IPS-18c (cell line): ENCODE measurements at regions not wholly inside any gene's neighbourhood (a gene's known extent, or its start where the extent isn't known, plus 50 kb on each side); places are given as distances from the start of the nearest gene placed in this dataset.

Source experiments
- H3K4me3 ChIP-seq: 2 replicates; pipeline ENCODE4 v1.7.0; 2013; ENCODE audit warnings: low read depth, mild to moderate bottlenecking, low read length, moderate library complexity; ENCODE audit not compliant: insufficient read depth
- H3K9me3 ChIP-seq: one replicate; pipeline ENCODE4 v1.6.1; 2013; ENCODE audit warnings: mild to moderate bottlenecking, low read length, moderate library complexity; ENCODE audit not compliant: control insufficient read depth, insufficient read depth

DNA sequence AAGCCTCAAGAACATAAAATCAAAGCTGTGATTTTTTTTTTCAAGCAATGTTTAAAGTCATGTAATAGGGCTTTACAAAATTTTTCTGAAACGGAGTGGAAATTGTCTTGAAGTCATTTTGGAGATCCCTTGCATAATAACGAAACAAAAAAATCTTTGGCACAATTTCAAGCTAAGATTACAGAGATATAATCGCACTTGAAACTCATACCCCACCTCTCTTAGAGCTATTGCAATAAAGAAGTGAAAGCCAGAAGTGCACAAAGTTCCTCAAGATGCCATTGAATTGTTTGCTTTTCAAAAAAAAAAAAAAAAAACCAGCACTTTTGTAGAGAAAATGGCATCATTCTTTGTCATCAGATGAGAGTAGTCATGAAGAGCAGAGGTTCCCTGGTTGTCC is 152.3 kb downstream of the PAX3 start:
- Histone ChIP-seq H3K4me3 (no peak overlapping the region), H3K9me3 (no peaks in the 10 kb centered on the region)

DNA sequence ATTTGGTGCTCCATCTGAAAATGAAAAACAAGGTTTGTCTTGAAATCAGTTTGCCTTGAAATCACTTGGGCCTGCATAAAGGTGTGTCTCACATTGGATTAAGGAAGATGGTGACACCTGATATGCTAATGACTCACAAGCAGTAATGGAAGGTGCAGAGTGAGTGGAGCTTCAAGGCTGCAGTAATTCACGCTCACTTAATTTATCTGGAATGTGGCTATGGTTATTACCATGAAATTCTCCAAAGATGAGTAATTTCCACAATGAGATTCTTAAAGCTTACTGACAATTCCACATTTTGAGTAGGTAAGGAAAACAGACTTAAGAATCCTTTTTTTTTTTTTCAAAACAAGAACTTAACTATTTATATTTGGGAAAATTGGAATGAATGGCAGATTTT is 156.8 kb downstream of the PAX3 start:
- Histone ChIP-seq H3K9me3 (no peaks in the 10 kb centered on the region), H3K4me3 (no peak overlapping the region)

DNA sequence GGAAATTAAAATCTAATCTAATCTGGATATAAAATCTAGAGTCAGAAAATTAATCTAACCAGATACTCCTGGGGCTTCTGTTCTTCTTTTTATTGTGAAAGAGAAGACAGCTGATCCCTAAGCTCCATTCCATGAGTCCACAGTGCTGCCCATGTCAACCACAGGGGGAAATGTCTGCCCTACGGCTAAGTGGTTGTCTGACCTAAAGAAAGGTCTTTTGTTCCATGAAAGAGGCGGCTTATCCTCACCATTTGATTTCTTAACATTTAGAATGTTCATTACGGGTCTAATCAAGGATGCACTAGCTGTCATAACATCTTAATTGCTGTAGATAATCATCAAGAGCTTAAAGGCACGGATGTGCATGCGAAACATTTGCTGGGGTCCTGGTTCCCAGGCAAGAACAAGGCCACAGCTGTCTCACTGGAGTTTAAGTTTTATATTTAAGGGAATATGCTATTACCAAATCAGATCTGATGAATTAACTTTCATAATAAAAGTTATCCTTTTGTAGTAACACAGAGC is 162.6 kb downstream of the PAX3 start:
- no peak overlapping the region for H3K4me3 ChIP-seq

DNA sequence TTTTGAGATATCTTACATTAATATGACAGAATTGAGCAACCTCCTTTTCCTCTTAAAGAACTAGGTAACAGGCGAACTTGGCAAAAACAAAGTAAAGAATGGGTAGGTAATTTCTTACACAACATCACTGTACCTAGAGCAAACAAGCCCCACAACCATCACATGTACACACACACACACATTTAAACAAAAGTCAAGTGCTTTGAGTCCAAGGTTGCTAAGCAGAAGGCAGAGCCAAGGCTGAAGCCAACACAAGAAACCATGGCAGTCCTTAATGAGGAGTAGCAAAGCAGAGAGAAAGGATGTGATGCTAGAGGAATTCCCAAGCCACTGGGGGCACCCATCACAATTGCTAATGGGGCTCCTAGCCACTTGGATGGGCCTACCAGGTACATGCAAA is 164.1 kb downstream of the PAX3 start:
- Histone ChIP-seq H3K4me3 (no peak overlapping the region), H3K9me3 (no peaks in the 10 kb centered on the region)

More for the DNA sequence above, 162.6 kb downstream of the PAX3 start:
- H3K9me3 ChIP-seq = no peaks in the 10 kb centered on the region

DNA sequence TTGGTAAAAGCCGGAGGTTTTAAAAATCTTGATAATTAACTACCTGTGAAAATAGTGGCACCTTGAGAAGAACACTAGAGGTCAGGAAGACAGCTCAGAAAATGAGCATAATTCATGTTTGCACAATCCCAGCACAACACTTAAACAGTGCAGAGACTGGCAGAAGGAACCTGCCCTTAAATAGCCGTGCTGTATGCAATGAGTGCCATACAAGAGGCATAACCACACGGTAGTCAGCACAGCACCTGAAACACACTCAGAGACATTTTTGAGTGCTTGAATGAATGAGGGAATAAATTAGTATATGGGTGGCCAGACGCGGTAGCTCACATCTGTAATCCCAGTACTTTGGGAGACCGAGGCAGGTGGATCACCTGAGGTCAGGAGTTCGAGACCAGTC is 164.9 kb downstream of the PAX3 start:
- Histone ChIP-seq H3K9me3 (no peaks in the 10 kb centered on the region), H3K4me3 (no peak overlapping the region)

DNA sequence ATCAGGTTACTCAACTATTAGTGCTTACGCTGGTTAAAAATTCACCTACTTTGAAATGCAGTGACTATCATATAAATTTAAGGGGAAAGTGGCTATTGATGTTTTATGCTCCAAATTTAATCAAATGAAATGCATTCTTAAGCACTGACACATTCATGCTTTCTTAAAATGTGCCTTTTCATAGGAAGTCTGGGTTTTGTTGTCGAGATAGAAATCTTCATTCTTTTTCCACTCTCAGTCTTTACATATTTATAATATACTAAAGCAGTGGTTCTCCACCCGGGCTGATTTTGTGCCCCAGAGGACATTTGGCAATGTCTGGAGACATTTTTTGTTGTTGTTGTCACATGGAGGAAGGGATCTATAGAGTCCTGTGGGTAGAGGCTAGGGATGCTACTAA is 167.9 kb downstream of the PAX3 start:
- Histone ChIP-seq H3K4me3 (no peak overlapping the region), H3K9me3 (no peaks in the 10 kb centered on the region)

DNA sequence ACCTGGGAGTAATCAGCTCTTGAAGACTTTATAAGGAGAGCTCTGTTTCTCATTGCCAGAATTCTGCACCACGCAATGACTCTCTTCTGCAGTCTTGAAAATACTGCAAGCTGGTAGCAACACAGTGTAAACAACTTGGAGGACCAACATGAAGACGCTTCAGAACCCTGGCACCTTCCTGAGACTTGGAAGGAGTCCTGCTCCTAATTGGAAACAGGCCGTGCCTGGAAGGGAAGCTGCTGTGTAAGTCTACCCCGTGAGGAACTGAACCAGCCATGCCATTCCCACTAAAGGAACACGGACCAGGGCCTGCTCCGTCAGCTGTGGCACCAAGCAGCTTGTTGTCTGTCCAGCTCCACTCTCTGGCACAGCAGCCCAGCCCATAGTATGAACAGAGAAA is 171.1 kb downstream of the PAX3 start:
- H3K4me3 ChIP-seq = no peak overlapping the region

DNA sequence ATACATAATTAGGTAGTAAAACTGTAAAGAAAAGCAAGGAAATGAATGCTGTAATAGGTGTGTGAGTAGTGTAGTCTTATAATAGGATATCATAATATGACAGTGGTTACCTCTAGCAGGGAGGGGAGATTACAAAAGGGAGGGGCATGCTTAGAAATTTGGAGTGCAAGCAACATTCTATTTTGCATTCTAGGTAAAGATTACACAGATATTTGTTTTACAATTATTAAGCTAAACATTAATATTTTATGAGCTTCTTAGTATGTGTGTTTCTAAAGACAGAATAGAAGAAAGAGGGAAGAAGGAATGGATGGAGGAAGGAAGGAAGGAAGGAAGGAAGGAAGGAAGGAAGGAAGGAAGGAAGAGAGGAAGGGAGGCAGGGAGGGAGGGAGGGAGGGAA is 177.9 kb downstream of the PAX3 start:
- no peak overlapping the region for H3K4me3 ChIP-seq

More for the DNA sequence above, 171.1 kb downstream of the PAX3 start:
- no peaks in the 10 kb centered on the region for H3K9me3 ChIP-seq

DNA sequence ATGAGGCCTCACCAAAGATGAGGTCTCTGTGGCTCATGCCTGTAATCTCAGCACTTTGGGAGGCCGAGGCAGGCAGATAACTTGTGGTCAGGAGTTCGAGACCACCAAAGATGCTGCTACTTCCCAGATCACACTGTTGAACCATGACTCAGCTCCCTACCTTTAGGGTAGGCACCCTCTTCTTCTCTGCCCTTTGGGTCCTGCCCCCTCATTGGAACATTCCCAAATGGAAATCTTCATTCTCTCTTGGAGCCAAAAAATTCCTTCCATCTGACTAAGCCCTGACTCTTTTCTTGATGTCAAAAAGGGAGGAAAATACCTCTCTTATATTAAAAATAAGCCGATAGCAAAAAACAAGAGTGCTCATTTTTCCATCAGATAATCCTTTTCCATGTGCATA is 183.5 kb downstream of the PAX3 start:
- H3K4me3 ChIP-seq = no peak overlapping the region

More for the DNA sequence above, 177.9 kb downstream of the PAX3 start:
- H3K9me3 ChIP-seq = no peaks in the 10 kb centered on the region

DNA sequence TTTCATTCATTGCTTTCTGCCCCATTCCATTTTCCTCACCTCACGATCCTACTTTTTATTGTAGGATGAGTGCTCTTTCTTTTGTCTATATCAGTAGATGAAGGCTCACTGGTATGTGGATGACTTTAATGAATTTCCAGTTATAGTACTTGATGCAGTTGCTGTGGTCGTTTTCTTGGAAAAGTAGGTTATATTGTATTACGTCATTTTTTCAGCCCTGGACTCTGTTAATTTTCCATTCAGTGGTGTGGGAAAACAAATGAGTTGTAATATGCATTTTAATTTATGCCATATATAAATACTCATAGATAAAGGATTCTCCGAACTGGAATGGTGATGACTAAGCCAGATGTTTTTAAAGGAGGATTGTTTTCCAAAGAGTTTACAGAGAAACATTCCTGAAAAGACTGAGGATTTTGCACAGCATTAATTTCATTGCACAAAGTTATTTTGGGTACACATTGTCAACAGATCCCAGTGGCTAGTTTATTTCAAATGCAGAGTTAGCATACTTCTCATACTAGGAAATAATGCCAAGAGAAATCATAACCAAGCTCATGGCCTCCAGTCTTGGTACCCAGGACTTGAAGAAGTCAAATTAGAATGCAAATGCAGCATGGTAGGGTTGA is 189.7 kb downstream of the PAX3 start:
- no peak overlapping the region for H3K4me3 ChIP-seq
- H3K9me3 ChIP-seq = no peaks in the 10 kb centered on the region

More for the DNA sequence above, 183.5 kb downstream of the PAX3 start:
- H3K9me3 ChIP-seq = no peaks in the 10 kb centered on the region

DNA sequence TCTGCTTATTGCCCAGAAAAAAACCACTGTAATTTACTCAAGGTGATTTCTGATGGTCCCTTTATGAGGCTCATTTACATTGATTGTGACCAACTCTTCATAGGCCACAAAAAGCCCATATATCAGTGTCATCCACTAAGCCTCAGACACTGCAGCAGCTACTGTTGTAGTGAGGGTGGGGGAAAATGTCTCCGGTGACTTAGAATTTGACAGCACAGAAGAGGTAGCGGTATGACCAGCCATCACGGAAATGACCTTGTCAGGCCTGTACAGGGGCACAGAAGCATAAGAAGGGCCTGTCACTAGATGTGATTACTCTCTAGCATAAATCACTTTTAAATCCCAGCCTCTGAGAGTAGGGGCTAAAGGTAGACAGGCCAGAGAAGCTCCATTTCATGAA is 190.3 kb downstream of the PAX3 start:
- no peak overlapping the region for H3K4me3 ChIP-seq
- no peaks in the 10 kb centered on the region for H3K9me3 ChIP-seq

DNA sequence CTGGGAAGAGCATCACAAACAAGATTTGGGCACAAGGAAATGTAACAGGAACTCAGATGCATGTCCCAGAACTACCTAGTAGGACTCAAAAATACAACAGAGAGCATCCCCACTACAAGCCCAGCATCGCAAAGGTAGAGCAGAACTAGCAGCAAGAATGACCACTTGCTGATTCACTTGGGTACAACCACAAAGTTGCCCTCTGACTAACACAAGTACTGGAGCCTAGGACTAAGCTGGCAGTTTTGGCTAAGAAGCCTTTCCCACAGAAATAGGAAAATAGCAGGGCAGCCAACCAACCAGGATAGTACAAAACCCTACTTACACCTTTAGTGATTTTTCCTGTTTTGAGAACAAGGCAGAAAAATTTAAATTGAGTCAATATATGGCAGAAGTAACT is 193.8 kb downstream of the PAX3 start:
- Histone ChIP-seq H3K4me3 (no peak overlapping the region), H3K9me3 (no peaks in the 10 kb centered on the region)

DNA sequence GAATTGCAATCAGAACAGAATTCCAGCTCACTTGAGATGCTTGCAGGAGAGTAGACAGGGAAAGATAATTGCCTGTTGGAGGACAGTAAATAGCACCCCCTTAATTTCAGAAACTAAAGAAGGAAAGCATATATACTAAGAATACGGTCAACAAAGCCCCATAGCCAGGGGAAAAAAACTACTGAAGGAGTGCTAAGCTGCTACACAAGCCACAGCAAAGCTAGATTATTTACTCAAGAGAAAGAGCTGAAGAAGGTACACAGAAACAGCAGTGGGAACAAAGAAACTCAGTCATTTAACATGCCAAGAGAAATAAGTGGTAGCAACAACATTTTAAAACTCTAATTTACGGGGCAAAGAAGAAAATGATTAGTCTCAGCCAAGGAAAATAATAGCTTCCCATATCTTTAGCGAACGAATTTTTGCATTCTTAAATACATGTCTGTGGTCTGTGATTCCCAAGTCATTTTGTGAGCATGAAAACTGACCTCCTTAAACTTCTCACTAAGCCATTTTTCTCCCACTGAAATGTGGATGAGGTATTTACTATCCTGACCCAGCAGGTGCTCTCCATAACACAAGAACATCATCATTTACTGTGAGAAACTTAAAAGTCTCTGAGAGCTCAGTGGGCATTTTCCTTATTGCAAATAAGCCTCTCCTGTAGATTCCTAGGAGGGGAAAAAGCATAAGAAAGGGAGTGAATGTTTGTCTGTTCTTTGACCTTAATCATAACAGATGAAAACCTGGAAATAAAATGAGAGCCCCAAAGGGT is 196.0 kb downstream of the PAX3 start:
- H3K4me3 ChIP-seq = no peak overlapping the region

DNA sequence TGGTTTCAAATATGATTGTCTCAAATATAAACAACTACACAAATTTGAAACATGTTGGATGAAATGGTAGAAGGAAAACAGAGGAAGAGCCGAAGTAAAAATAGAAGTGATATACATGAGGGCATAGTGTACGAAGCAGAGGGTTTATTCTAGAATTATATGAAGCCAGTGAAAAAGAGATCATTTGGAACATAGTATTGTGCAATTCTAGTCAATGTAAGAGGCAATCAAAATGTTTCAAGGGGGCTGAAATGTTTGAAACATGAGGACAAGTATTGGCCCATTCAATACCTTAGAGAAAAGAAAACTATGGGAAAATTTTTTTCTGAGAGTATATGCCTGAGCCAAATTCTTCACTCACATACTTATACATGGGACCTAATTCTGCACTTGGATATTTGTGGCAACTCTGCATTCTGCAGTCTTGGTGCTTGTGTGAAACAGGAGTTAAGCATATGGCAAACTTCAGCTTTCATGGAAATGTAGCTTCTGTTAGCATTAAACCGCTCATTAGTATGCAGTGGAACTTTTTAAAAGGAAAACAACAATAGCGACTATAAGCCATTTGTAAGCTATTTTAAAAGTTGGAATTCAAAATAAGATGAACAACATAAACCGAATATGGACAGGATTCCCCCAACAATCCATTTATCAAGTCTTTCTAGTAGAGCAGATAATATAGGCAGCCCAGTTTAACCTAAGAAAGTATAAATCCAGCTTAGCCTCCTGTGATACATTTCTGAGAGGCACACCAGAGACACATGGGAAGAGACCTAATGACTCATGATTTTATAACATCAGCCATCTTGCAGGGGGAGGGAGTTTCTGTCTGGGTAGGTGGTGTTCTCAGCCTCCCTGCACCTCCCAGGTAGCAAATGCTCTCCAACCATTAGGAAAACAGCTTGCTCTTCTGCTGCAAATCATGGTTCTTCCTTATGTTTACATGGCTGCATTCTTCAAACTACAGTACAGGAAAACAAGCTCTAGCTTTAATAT is 197.8 kb downstream of the PAX3 start:
- H3K9me3 ChIP-seq = no peaks in the 10 kb centered on the region

More for the DNA sequence above, 196.0 kb downstream of the PAX3 start:
- no peaks in the 10 kb centered on the region for H3K9me3 ChIP-seq

DNA sequence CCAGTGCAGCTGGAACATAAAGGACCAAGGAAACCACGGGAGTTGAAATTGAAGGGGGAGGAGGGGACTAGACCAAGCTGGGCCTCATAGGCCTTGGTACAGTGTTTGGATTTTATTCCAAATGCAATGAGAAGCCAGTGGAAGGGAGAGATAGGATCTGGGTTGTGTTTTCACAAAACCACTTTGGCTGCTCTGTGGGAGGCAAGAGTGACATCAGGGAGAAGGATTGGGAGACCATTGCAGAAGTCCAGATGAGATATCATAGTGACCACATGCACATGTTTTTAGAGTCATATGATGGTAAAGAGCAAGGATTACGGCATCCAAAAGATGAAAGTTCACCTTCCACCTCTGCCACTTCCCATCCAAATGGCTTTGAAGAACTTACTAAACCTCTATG is 210.2 kb downstream of the PAX3 start:
- Histone ChIP-seq H3K4me3 (no peak overlapping the region), H3K9me3 (no peaks in the 10 kb centered on the region)

More for the DNA sequence above, 197.8 kb downstream of the PAX3 start:
- no peak overlapping the region for H3K4me3 ChIP-seq

DNA sequence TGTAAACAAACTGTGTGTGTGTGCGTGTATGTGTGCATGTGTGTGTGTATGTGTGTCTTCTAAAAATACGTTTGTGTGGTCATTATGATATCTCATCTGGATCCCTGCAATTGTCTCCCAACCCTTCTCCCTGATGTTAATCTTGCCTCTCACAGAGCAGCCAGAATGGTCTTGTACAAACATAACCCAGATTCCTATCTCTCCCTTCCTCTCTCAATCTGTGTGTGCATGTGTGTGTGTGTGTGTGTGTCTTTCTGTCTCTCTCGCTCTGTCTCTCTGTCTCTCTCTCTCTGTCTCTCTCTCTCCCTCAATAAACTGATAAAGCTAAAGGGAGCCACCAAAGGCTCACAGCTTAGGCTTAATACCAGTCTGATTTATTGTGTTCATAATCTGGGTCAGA is 210.8 kb downstream of the PAX3 start:
- no peaks in the 10 kb centered on the region for H3K9me3 ChIP-seq

DNA sequence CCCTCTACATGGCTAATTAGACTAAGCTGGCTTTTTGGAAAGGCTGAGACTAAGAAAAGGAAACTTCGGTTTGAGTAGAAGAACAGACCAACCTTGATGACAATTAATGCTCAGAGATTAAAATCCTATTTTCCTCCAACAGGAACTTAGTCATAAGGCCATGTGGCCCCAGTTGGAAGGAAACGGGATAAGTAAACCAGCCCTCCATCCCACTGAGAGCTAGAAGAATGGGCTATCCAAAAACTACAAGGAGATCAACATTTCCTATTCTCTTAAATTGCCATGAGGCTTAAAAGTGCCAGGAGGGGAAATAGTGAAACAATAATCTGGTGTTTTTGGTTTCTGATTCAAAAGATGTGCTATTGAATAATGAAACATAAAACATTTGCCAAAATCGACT is 216.6 kb downstream of the PAX3 start:
- no peaks in the 10 kb centered on the region for H3K9me3 ChIP-seq
- no peak overlapping the region for H3K4me3 ChIP-seq

More for the DNA sequence above, 210.8 kb downstream of the PAX3 start:
- H3K4me3 ChIP-seq = no peak overlapping the region
